GM12891 (cell line): ENCODE measurements at regions not wholly inside any gene's neighbourhood (a gene's known extent, or its start where the extent isn't known, plus 50 kb on each side); places are given as distances from the start of the nearest gene placed in this dataset.

Experiments used
- PAX5 ChIP-seq: IDR thresholded peaks from 2 replicates; pipeline ENCODE4 v1.6.1; 2011; ENCODE audit warnings: low read length, moderate library complexity, mild to moderate bottlenecking; ENCODE audit not compliant: insufficient read depth, severe bottlenecking
- POLR2AphosphoS5 ChIP-seq: IDR thresholded peaks from 2 replicates; pipeline ENCODE4 v1.6.1; 2011; ENCODE audit warnings: low read depth, low read length, control low read depth
- SPI1 ChIP-seq: IDR thresholded peaks from 2 replicates; pipeline ENCODE4 v1.6.1; 2011; ENCODE audit warnings: low read depth, low read length, control low read depth

- no peak for TF ChIP-seq POLR2AphosphoS5
- TF ChIP-seq SPI1: no peak
- TF ChIP-seq PAX5: no peak
These were observed 447.8 kb downstream of the MED10 start for GRCh38 chr5:5930561-5930960.
